ENCODE measurements at regions not wholly inside any gene's neighbourhood (a gene's known extent, or its start where the extent isn't known, plus 50 kb on each side); places are given as distances from the start of the nearest gene placed in this dataset.
"Not testable (repeated sequence)": the region's sequence is repeated elsewhere in the genome, so short reads cannot be mapped to it uniquely, and the experiment has no call there.

DNA sequence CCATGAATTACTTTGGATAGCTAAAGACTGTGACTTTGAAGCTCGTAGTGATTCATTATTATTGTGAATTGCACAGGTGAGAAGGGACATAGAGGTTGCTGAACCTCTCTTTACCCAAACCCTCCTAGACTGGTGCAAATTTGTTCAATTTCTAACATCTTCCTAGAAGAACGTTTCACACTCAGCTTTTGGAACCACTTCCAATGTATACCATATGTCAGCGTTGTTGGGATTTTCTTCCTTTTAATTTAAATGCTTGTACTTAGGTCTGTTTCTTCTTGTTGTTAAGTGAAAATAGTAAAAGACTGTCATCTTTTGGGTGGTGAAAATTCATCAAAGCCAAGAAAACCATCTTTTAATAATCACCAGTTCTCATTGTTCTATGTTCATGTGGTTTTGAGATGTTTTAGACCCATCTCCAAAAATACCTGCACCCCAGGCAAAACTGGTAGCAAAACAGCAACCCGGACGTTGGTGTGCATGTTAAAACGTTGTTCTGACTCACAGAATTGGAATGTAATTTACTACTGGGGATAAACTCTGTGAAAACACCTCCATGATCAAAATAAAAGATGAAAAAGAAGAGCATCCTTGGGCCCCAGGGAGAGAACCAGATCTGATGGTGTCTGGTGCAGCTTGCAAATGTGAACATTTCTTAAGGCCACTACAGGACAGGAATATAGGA lies 238.3 kb downstream of the NPR3 start:
- FAIRE-seq: no peak
- no peaks in the 10 kb centered on the region for H3K27me3 ChIP-seq (ENCODE audit: insufficient read depth, low read length)
- H3K4me1 Mint-ChIP-seq (ENCODE audit: low read depth, unreplicated experiment): no peaks in the 10 kb centered on the region
- H3K4me1 ChIP-seq (ENCODE audit: insufficient read depth, low read length): no peaks in the 10 kb centered on the region
- no peak overlapping the region for H3K4me3 Mint-ChIP-seq (ENCODE audit: unreplicated experiment)
- TF ChIP-seq CTCF (IDR thresholded peaks at IDR 0.05; ENCODE audit: insufficient read depth, low read depth, low read length) (no peak), EZH2 (IDR thresholded peaks at IDR 0.05; ENCODE audit: insufficient read depth, low read length) (no peak)
- H3K9ac ChIP-seq (ENCODE audit: low read length): no peak overlapping the region
- no peak for DNase-seq (ENCODE audit: low read depth)
- H3K36me3 ChIP-seq (ENCODE audit: insufficient read depth, low read length): no peaks in the 10 kb centered on the region
- H2AFZ ChIP-seq (ENCODE audit: low read depth, low read length): no peak overlapping the region
- no peaks in the 10 kb centered on the region for H4K20me1 ChIP-seq (ENCODE audit: insufficient read depth, low read length)
- no peaks in the 10 kb centered on the region for H3K9me3 ChIP-seq (ENCODE audit: insufficient read depth, low read depth, low read length)
- no peak overlapping the region for H3K4me2 ChIP-seq (ENCODE audit: low read length)
- no peaks in the 10 kb centered on the region for H3K79me2 ChIP-seq (ENCODE audit: insufficient read depth, low read length)
- peaks cover 3% of the 10 kb centered on the region for H3K9me3 Mint-ChIP-seq (ENCODE audit: unreplicated experiment)
- H3K4me3 ChIP-seq (ENCODE audit: insufficient read depth, low read depth, low read length): no peak overlapping the region
- no peak overlapping the region for H3K27ac Mint-ChIP-seq (ENCODE audit: unreplicated experiment)
- peaks cover 2% of the 10 kb centered on the region for H3K27me3 Mint-ChIP-seq (ENCODE audit: low read depth, unreplicated experiment)
- no peak overlapping the region for H3K27ac ChIP-seq (ENCODE audit: low read depth, low read length)
- no peaks in the 10 kb centered on the region for H3K36me3 Mint-ChIP-seq (ENCODE audit: low read depth, unreplicated experiment)

DNA sequence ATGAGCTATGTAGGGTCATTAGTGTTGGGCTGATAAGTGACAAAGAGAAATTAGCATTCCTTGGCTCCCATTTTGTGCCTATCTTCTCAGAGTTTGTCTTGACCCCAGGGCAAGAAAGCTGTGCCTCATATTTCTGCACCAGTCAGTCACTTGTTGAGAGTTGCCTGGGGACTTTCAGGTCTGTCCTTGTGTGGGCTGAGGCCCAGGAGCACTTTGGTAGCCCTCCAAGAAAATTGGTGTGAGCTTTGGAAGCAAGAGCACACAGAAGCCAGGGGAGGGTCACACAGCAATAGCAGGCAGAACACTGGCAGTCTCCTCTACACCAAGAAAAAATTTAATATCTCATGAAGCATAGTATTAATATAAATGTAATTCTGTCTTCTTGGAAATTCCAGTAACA lies 239.9 kb downstream of the NPR3 start:
- Mint-ChIP-seq H3K9me3 (ENCODE audit: unreplicated experiment) (peaks cover 3% of the 10 kb centered on the region), H3K27ac (ENCODE audit: unreplicated experiment) (no peak overlapping the region), H3K4me1 (ENCODE audit: low read depth, unreplicated experiment) (no peaks in the 10 kb centered on the region), H3K36me3 (ENCODE audit: low read depth, unreplicated experiment) (no peaks in the 10 kb centered on the region), H3K4me3 (ENCODE audit: unreplicated experiment) (no peak overlapping the region), H3K27me3 (ENCODE audit: low read depth, unreplicated experiment) (peaks cover 2% of the 10 kb centered on the region)
- H3K36me3 ChIP-seq (ENCODE audit: insufficient read depth, low read length): no peaks in the 10 kb centered on the region
- H3K9ac ChIP-seq (ENCODE audit: low read length): no peak overlapping the region
- no peak overlapping the region for H2AFZ ChIP-seq (ENCODE audit: low read depth, low read length)
- no peak for TF ChIP-seq EZH2 (IDR thresholded peaks at IDR 0.05; ENCODE audit: insufficient read depth, low read length)
- TF ChIP-seq CTCF (IDR thresholded peaks at IDR 0.05; ENCODE audit: insufficient read depth, low read depth, low read length): no peak
- H4K20me1 ChIP-seq (ENCODE audit: insufficient read depth, low read length): no peaks in the 10 kb centered on the region
- H3K4me1 ChIP-seq (ENCODE audit: insufficient read depth, low read length): no peaks in the 10 kb centered on the region
- no peaks in the 10 kb centered on the region for H3K79me2 ChIP-seq (ENCODE audit: insufficient read depth, low read length)
- no peaks in the 10 kb centered on the region for H3K9me3 ChIP-seq (ENCODE audit: insufficient read depth, low read depth, low read length)
- DNase-seq (ENCODE audit: low read depth) (no peak), FAIRE-seq (no peak)
- H3K4me3 ChIP-seq (ENCODE audit: insufficient read depth, low read depth, low read length): no peak overlapping the region
- no peak overlapping the region for H3K4me2 ChIP-seq (ENCODE audit: low read length)
- H3K27ac ChIP-seq (ENCODE audit: low read depth, low read length): no peak overlapping the region
- no peaks in the 10 kb centered on the region for H3K27me3 ChIP-seq (ENCODE audit: insufficient read depth, low read length)

DNA sequence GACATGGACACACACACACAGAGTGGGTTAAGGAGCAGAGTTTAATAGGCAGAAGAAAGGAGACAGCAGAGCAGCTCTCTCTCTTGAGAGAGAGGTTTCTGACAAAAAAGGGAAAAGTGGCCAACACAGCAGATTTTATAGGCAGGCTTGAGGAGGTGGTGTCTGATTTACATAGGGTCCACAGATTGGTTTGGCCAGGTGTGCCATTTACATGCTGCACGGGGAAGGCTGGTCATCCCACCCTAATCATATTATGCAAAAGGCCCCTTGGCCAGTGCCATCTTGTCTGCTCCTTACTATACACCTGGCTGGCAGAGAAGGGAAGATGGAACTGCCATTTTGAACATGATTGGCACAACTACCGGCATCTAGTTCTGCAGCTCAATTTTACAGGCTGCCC lies 240.8 kb downstream of the NPR3 start:
- Mint-ChIP-seq H3K4me1 (ENCODE audit: low read depth, unreplicated experiment) (no peaks in the 10 kb centered on the region), H3K9me3 (ENCODE audit: unreplicated experiment) (no peaks in the 10 kb centered on the region), H3K27ac (ENCODE audit: unreplicated experiment) (no peak overlapping the region), H3K27me3 (ENCODE audit: low read depth, unreplicated experiment) (peaks cover 2% of the 10 kb centered on the region), H3K4me3 (ENCODE audit: unreplicated experiment) (no peak overlapping the region), H3K36me3 (ENCODE audit: low read depth, unreplicated experiment) (no peaks in the 10 kb centered on the region)
- H4K20me1 ChIP-seq (ENCODE audit: insufficient read depth, low read length): no peaks in the 10 kb centered on the region
- H2AFZ ChIP-seq (ENCODE audit: low read depth, low read length): no peak overlapping the region
- H3K4me1 ChIP-seq (ENCODE audit: insufficient read depth, low read length): no peaks in the 10 kb centered on the region
- no peaks in the 10 kb centered on the region for H3K36me3 ChIP-seq (ENCODE audit: insufficient read depth, low read length)
- no peaks in the 10 kb centered on the region for H3K27me3 ChIP-seq (ENCODE audit: insufficient read depth, low read length)
- TF ChIP-seq CTCF (IDR thresholded peaks at IDR 0.05; ENCODE audit: insufficient read depth, low read depth, low read length): no peak
- TF ChIP-seq EZH2 (IDR thresholded peaks at IDR 0.05; ENCODE audit: insufficient read depth, low read length): no peak
- FAIRE-seq: no peak
- no peak overlapping the region for H3K4me2 ChIP-seq (ENCODE audit: low read length)
- no peak for DNase-seq (ENCODE audit: low read depth)
- no peak overlapping the region for H3K27ac ChIP-seq (ENCODE audit: low read depth, low read length)
- no peaks in the 10 kb centered on the region for H3K9me3 ChIP-seq (ENCODE audit: insufficient read depth, low read depth, low read length)
- H3K4me3 ChIP-seq (ENCODE audit: insufficient read depth, low read depth, low read length): no peak overlapping the region
- H3K79me2 ChIP-seq (ENCODE audit: insufficient read depth, low read length): no peaks in the 10 kb centered on the region
- no peak overlapping the region for H3K9ac ChIP-seq (ENCODE audit: low read length)

GRCh38 chr5:32952421-32952820 lies 241.3 kb downstream of the NPR3 start:
- not testable (repeated sequence) for H3K36me3 ChIP-seq (ENCODE audit: insufficient read depth, low read length); H3K27me3 Mint-ChIP-seq (ENCODE audit: low read depth, unreplicated experiment); H3K9ac ChIP-seq (ENCODE audit: low read length); H3K4me3 ChIP-seq (ENCODE audit: insufficient read depth, low read depth, low read length); H3K27me3 ChIP-seq (ENCODE audit: insufficient read depth, low read length); H3K4me2 ChIP-seq (ENCODE audit: low read length); DNase-seq (ENCODE audit: low read depth); H3K36me3 Mint-ChIP-seq (ENCODE audit: low read depth, unreplicated experiment); H3K4me1 Mint-ChIP-seq (ENCODE audit: low read depth, unreplicated experiment); H3K27ac Mint-ChIP-seq (ENCODE audit: unreplicated experiment); H4K20me1 ChIP-seq (ENCODE audit: insufficient read depth, low read length); FAIRE-seq; H3K27ac ChIP-seq (ENCODE audit: low read depth, low read length); H3K9me3 ChIP-seq (ENCODE audit: insufficient read depth, low read depth, low read length); H3K4me3 Mint-ChIP-seq (ENCODE audit: unreplicated experiment); H3K4me1 ChIP-seq (ENCODE audit: insufficient read depth, low read length); H3K9me3 Mint-ChIP-seq (ENCODE audit: unreplicated experiment); H3K79me2 ChIP-seq (ENCODE audit: insufficient read depth, low read length); H2AFZ ChIP-seq (ENCODE audit: low read depth, low read length)
